Transverse colon (tissue), 4 donors: ENCODE measurements at regions not wholly inside any gene's neighbourhood (a gene's known extent, or its start where the extent isn't known, plus 50 kb on each side); places are given as distances from the start of the nearest gene placed in this dataset.

Experiments used
- CTCF ChIP-seq, 5 experiments: fragments of 200-600 bp in 3 of 5; fragments of 450-650 bp in 2 of 5; sonication (generic) in 3 of 5; IDR thresholded peaks; 1 replicate in 2 of 5; 2 replicates in 3 of 5; pipeline ENCODE4 v1.5.1; 2016 to 2017; ENCODE audit warnings: antibody characterized with exemption in 5 of 5, inconsistent platforms in 3 of 5, mild to moderate bottlenecking in 2 of 5, moderate library complexity in 1 of 5
- EP300 ChIP-seq: sonication (generic); formaldehyde crosslinking; IDR thresholded peaks from one replicate; pipeline ENCODE4 v1.6.1; 2017; ENCODE audit warnings: antibody characterized with exemption, low read depth
- POLR2A ChIP-seq: fragments of 450-650 bp; IDR thresholded peaks from one replicate; pipeline ENCODE4 v1.6.1; 2016; ENCODE audit warnings: antibody characterized with exemption, mild to moderate bottlenecking, moderate library complexity
- POLR2AphosphoS5 ChIP-seq, 3 donors: sonication (generic); formaldehyde crosslinking; IDR thresholded peaks; one replicate each; pipeline ENCODE4 v1.6.1; 2016; ENCODE audit warnings: antibody characterized with exemption in 3 of 3

- no peak for TF ChIP-seq CTCF (IDR thresholded peaks at IDR 0.05)
- no peak for TF ChIP-seq POLR2A
- no peak for TF ChIP-seq POLR2AphosphoS5 (IDR thresholded peaks at IDR 0.05)
- TF ChIP-seq EP300, result no peak
Measured at GRCh38 chr11:116695657-116696254, 77.0 kb downstream of the BUD13 start.
